ENCODE measurements at regions not wholly inside any gene's neighbourhood (a gene's known extent, or its start where the extent isn't known, plus 50 kb on each side); places are given as distances from the start of the nearest gene placed in this dataset.

DNA sequence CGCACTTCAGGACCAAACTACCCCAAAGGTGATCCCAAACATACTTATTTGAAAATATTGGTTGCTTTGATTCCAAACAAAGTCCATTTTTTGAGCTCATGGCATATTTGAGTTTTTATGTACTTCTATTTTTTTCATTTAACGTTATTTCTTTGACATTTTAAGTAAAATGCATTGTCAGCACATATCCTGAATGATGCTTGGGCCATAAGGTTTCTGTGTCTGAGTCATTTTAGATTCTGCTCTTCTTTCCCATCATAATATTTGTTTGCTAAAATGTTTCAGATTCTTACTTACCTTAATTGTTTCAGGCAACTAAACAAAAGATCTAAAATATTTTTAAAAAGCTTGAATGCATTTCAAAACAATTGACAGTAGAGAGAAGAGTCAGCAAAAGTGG is 998.2 kb downstream of the REEP3 start:
- no peak for TF ChIP-seq POLR2A (IDR thresholded peaks at IDR 0.05)
- TF ChIP-seq, protein P1, sequence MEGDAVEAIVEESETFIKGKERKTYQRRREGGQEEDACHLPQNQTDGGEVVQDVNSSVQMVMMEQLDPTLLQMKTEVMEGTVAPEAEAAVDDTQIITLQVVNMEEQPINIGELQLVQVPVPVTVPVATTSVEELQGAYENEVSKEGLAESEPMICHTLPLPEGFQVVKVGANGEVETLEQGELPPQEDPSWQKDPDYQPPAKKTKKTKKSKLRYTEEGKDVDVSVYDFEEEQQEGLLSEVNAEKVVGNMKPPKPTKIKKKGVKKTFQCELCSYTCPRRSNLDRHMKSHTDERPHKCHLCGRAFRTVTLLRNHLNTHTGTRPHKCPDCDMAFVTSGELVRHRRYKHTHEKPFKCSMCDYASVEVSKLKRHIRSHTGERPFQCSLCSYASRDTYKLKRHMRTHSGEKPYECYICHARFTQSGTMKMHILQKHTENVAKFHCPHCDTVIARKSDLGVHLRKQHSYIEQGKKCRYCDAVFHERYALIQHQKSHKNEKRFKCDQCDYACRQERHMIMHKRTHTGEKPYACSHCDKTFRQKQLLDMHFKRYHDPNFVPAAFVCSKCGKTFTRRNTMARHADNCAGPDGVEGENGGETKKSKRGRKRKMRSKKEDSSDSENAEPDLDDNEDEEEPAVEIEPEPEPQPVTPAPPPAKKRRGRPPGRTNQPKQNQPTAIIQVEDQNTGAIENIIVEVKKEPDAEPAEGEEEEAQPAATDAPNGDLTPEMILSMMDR (IDR thresholded peaks at IDR 0.05): no peak

All from body of pancreas (tissue), 4 donors.